ENCODE measurements at regions not wholly inside any gene's neighbourhood (a gene's known extent, or its start where the extent isn't known, plus 50 kb on each side); places are given as distances from the start of the nearest gene placed in this dataset.

DNA sequence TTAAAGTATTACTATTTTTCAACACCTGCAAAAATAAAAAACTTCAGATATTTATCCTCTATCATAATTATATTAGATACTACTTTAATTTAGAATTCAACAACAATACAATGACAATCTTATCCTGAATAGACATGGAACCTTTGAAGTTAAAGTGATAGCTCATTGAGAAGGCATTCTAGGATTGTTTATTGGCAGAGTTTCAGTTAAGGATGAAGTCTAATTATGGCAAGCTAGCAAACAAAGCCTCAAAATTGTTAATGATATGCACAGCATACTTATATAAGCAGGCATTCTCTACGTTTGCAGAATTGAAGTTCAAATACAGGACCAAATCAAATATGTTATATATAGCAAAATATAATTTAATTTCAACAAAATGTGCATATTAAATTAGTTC lies 91.2 kb upstream of the ABI3BP start:
- no peaks in the 10 kb centered on the region for H3K9me3 ChIP-seq (ENCODE audit: control insufficient read depth, insufficient read depth, low read length)
- DNase-seq (ENCODE audit: low read depth, low spot score) = no peak
- no peak overlapping the region for H3K4me3 ChIP-seq (ENCODE audit: low read depth, low read length)
- CTCF ChIA-PET = no interaction called here
- POLR2A ChIA-PET = no interaction called here
- H3K27ac ChIP-seq (ENCODE audit: low read depth, low read length) = no peak overlapping the region
- TF ChIP-seq, protein P1, sequence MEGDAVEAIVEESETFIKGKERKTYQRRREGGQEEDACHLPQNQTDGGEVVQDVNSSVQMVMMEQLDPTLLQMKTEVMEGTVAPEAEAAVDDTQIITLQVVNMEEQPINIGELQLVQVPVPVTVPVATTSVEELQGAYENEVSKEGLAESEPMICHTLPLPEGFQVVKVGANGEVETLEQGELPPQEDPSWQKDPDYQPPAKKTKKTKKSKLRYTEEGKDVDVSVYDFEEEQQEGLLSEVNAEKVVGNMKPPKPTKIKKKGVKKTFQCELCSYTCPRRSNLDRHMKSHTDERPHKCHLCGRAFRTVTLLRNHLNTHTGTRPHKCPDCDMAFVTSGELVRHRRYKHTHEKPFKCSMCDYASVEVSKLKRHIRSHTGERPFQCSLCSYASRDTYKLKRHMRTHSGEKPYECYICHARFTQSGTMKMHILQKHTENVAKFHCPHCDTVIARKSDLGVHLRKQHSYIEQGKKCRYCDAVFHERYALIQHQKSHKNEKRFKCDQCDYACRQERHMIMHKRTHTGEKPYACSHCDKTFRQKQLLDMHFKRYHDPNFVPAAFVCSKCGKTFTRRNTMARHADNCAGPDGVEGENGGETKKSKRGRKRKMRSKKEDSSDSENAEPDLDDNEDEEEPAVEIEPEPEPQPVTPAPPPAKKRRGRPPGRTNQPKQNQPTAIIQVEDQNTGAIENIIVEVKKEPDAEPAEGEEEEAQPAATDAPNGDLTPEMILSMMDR (IDR thresholded peaks at IDR 0.05; ENCODE audit: low read depth, low read length) = no peak
- H3K27me3 ChIP-seq (ENCODE audit: control insufficient read depth, insufficient read depth, low read length) = no peaks in the 10 kb centered on the region

DNA sequence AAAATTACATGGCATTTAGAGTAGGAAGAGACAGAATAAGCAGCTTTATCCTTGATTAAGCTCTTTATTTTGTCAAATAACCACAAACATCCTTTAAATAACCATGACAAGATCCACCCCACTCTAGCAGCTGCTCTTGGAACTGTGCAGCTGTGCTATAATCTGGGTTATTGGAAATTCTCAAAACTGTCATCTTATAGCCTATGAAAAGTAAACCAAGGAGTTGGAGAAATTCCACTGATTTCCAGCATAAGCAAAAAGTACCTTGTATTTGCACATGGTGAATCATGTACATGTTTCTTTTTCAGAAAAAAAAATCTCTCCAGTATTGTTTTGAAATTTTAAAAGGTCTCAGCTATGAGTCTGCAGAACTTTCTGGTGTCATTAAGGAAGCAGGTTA lies 88.8 kb upstream of the ABI3BP start:
- Histone ChIP-seq H3K27ac (ENCODE audit: low read depth, low read length) (no peak overlapping the region), H3K9me3 (ENCODE audit: control insufficient read depth, insufficient read depth, low read length) (no peaks in the 10 kb centered on the region), H3K4me3 (ENCODE audit: low read depth, low read length) (no peak overlapping the region), H3K27me3 (ENCODE audit: control insufficient read depth, insufficient read depth, low read length) (no peaks in the 10 kb centered on the region)
- POLR2A ChIA-PET = interaction anchor here (1.0 kb wide), 1 partner anchor 10 kb away, joined by 3 read pairs; no protein-coding TSS in a partner anchor
- CTCF ChIA-PET = interaction anchor here (2.0 kb wide), 1 partner anchor 12 kb away, joined by 10 read pairs; no protein-coding TSS in a partner anchor
- peak; percentile 61 for DNase-seq (ENCODE audit: low read depth, low spot score)
- TF ChIP-seq, protein P1 (IDR thresholded peaks at IDR 0.05; ENCODE audit: low read depth, low read length) = no peak

DNA sequence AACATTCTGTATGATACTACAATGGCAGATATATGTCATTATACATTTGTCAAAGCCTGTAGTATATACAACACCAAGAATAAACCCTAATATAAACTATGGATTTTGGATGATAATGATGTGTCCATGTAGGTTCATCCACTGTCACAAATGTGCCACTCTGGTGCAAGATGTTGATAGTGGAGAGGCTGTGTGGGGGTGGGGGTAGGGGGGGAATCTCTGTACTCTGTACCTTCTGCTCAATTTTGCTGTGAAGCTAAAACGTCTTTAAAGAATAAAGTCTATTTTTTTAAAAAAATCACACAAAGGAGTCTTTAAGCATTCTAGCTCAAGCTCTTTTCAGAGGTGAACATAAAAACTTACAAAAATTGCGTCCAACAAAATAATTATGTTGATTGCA lies 88.2 kb upstream of the ABI3BP start:
- H3K27ac ChIP-seq (ENCODE audit: low read depth, low read length) = no peak overlapping the region
- TF ChIP-seq, protein P1 (IDR thresholded peaks at IDR 0.05; ENCODE audit: low read depth, low read length) = no peak
- H3K9me3 ChIP-seq (ENCODE audit: control insufficient read depth, insufficient read depth, low read length) = no peaks in the 10 kb centered on the region
- ChIA-PET CTCF (interaction anchor here (2.0 kb wide), 1 partner anchor 11 kb away, joined by 10 read pairs; no protein-coding TSS in a partner anchor), POLR2A (interaction anchor here (0.6 to 1.0 kb wide), 2 partner anchors 9 to 1250 kb away, joined by 3 to 5 read pairs; no protein-coding TSS in a partner anchor)
- no peak for DNase-seq (ENCODE audit: low read depth, low spot score)
- no peak overlapping the region for H3K4me3 ChIP-seq (ENCODE audit: low read depth, low read length)
- no peaks in the 10 kb centered on the region for H3K27me3 ChIP-seq (ENCODE audit: control insufficient read depth, insufficient read depth, low read length)

DNA sequence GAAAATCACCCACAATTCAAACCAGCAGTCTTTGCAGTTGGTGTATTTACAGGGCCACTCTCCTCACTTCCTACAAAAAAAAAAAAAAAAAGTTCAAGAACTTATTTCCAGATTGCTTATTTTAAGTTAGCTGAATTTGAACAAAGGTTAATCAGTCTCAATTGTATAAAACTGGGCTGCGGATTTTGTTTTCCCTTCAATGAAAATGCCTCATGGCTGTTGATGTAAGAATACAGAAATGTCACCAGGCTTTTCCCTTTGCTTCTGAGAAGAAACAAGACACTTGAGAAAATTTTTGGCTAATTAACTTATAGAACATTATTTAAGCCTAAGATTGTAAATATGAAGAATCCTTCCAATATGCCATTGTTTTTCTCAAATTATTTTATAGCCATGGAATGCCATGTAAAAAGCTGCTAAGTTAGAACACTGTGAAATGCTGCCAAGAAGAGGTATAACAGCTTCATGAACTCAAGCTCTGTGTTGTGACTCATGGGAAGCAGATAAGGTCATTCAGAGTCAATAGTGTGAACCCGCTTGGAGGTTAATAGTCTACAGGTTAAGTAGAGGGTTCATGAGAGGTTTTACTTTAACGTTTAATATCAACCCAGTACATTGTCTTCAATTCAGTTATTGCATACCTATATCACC lies 84.3 kb upstream of the ABI3BP start:
- no peak for DNase-seq (ENCODE audit: low read depth, low spot score)
- TF ChIP-seq, protein P1 (IDR thresholded peaks at IDR 0.05; ENCODE audit: low read depth, low read length) = no peak
- H3K27me3 ChIP-seq (ENCODE audit: control insufficient read depth, insufficient read depth, low read length) = no peaks in the 10 kb centered on the region
- ChIA-PET CTCF (interaction anchor here (0.9 kb wide), 1 partner anchor 118 kb away, joined by 3 read pairs; no protein-coding TSS in a partner anchor), POLR2A (no interaction called here)
- H3K9me3 ChIP-seq (ENCODE audit: control insufficient read depth, insufficient read depth, low read length) = no peaks in the 10 kb centered on the region; the same call in 1 of the 2 replicates
- no peak overlapping the region for H3K4me3 ChIP-seq (ENCODE audit: low read depth, low read length)
- no peak overlapping the region for H3K27ac ChIP-seq (ENCODE audit: low read depth, low read length)

DNA sequence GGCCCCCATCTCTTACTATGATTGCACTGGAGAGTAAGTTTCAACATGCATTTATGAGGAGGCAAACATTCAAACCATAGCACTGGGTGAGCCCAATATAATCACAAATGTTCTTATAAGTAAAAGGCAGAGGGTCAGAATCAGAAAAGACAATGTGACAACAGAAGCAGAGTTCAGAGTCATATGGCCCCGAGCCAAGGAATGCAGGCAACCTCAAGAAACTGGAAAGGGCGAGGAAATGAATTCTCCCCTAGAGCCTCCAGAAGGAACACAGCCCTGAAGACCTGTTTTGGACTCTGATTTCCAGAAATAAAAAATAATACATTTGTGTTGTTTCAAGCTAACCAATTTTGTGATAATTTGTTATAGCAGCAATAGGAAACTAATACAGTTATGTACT lies 81.3 kb upstream of the ABI3BP start:
- Histone ChIP-seq H3K9me3 (ENCODE audit: control insufficient read depth, insufficient read depth, low read length) (no peaks in the 10 kb centered on the region; the same call in 1 of the 2 replicates), H3K27ac (ENCODE audit: low read depth, low read length) (no peak overlapping the region), H3K27me3 (ENCODE audit: control insufficient read depth, insufficient read depth, low read length) (no peaks in the 10 kb centered on the region), H3K4me3 (ENCODE audit: low read depth, low read length) (no peak overlapping the region)
- ChIA-PET CTCF (no interaction called here), POLR2A (no interaction called here)
- TF ChIP-seq, protein P1 (IDR thresholded peaks at IDR 0.05; ENCODE audit: low read depth, low read length) = no peak
- DNase-seq (ENCODE audit: low read depth, low spot score) = no peak
